SK-N-SH treated with all-trans-retinoic acid at 6 μM for 48 hours (cell line): ENCODE measurements at regions not wholly inside any gene's neighbourhood (a gene's known extent, or its start where the extent isn't known, plus 50 kb on each side); places are given as distances from the start of the nearest gene placed in this dataset.
"Not testable (repeated sequence)": the region's sequence is repeated elsewhere in the genome, so short reads cannot be mapped to it uniquely, and the experiment has no call there.

Experiments
- ATAC-seq: fragments of 200-7000 bp; cut with Tn5 transposase; 3 replicates; pipeline ENCODE4 v1.9.1; 2020; ENCODE audit warnings: mild to moderate bottlenecking, moderate library complexity
- ARNTL ChIP-seq: fragments of 450-650 bp; formaldehyde crosslinking; IDR thresholded peaks from 2 replicates; pipeline ENCODE4 v1.5.0; 2020; ENCODE audit warnings: low read depth, mild to moderate bottlenecking, moderate library complexity, borderline replicate concordance
- BACH2 ChIP-seq: fragments of 250-450 bp; sonication (Bioruptor Pico); IDR thresholded peaks from 2 replicates; pipeline ENCODE4 v1.9.0; 2021; ENCODE audit warnings: mild to moderate bottlenecking, borderline replicate concordance
- CSDC2 ChIP-seq: fragments of 250-450 bp; sonication (Bioruptor Pico); IDR thresholded peaks from 2 replicates; pipeline ENCODE4 v1.5.0; 2020; ENCODE audit warnings: mild to moderate bottlenecking, moderate library complexity
- GLIS3 ChIP-seq: fragments of 250-450 bp; sonication (Bioruptor Pico); IDR thresholded peaks from 2 replicates; pipeline ENCODE4 v1.5.0; 2020; ENCODE audit warnings: mild to moderate bottlenecking, moderate library complexity
- ISL1 ChIP-seq: fragments of 250-450 bp; sonication (Bioruptor Pico); IDR thresholded peaks from 2 replicates; pipeline ENCODE4 v2.1.2; 2022; ENCODE audit warnings: mild to moderate bottlenecking, moderate library complexity
- PPARA ChIP-seq: fragments of 250-450 bp; sonication (Bioruptor Pico); IDR thresholded peaks from 2 replicates; pipeline ENCODE4 v1.5.0; 2020; ENCODE audit warnings: mild to moderate bottlenecking, borderline replicate concordance
- RARB ChIP-seq: fragments of 250-450 bp; sonication (Bioruptor Pico); IDR thresholded peaks from 2 replicates; pipeline ENCODE4 v1.8.0; 2021; ENCODE audit warnings: mild to moderate bottlenecking, moderate library complexity
- SNAI2 ChIP-seq: fragments of 250-450 bp; sonication (Bioruptor Pico); IDR thresholded peaks from 2 replicates; pipeline ENCODE4 v1.5.0; 2020; ENCODE audit warnings: mild to moderate bottlenecking, moderate library complexity
- TCF4 ChIP-seq: fragments of 250-450 bp; sonication (Bioruptor Pico); IDR thresholded peaks from 2 replicates; pipeline ENCODE4 v1.8.0; 2021; ENCODE audit warnings: mild to moderate bottlenecking, moderate library complexity, borderline replicate concordance
- TOX ChIP-seq: fragments of 250-450 bp; sonication (Bioruptor Pico); IDR thresholded peaks from 2 replicates; pipeline ENCODE4 v1.8.0; 2021; ENCODE audit warnings: mild to moderate bottlenecking, moderate library complexity, borderline replicate concordance
- ZFP30 ChIP-seq: fragments of 450-650 bp; formaldehyde crosslinking; IDR thresholded peaks from 2 replicates; pipeline ENCODE4 v1.5.0; 2022; ENCODE audit warnings: mild to moderate bottlenecking, moderate library complexity
- ZNF70 ChIP-seq: fragments of 450-650 bp; formaldehyde crosslinking; IDR thresholded peaks from 2 replicates; pipeline ENCODE4 v1.5.0; 2020; ENCODE audit warnings: mild to moderate bottlenecking, moderate library complexity
- ZNF8 ChIP-seq: fragments of 450-650 bp; formaldehyde crosslinking; IDR thresholded peaks from 2 replicates; pipeline ENCODE4 v1.5.0; 2020; ENCODE audit warnings: mild to moderate bottlenecking, moderate library complexity
- TF ChIP-seq, protein P1 (sequence below): fragments of 250-450 bp; sonication (Bioruptor Pico); IDR thresholded peaks from 2 replicates; pipeline ENCODE4 v1.5.0; 2020; ENCODE audit warnings: mild to moderate bottlenecking, moderate library complexity
- TF ChIP-seq, protein P2 (sequence below): fragments of 250-450 bp; sonication (Bioruptor Pico); IDR thresholded peaks from 2 replicates; pipeline ENCODE4 v1.5.1; 2021; ENCODE audit warnings: mild to moderate bottlenecking, moderate library complexity

DNA sequence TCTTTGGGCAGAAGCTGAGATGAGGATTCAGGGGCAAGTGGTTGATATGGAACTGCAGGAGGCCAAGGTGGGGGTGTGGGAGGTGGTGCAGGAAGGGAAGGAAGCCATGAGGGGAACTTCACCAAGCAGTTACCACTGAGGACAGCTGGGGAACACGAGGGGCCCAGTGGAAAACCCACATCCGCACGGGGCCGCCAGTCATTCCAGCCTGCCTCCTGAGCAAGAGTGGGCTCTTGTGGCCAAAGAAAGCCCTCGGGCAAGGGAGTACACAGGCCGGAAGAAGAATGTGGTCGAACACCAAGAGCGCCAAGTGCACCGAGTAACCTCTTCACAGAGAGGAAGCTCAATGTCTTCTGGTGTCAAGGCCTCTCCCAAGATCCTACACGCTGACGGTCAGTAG lies 252.2 kb upstream of the FOXN3 start (continued):
- no peak for TF ChIP-seq BACH2
- TF ChIP-seq PPARA (CRISPR knock-in tag) = no peak
- TF ChIP-seq, protein P1, sequence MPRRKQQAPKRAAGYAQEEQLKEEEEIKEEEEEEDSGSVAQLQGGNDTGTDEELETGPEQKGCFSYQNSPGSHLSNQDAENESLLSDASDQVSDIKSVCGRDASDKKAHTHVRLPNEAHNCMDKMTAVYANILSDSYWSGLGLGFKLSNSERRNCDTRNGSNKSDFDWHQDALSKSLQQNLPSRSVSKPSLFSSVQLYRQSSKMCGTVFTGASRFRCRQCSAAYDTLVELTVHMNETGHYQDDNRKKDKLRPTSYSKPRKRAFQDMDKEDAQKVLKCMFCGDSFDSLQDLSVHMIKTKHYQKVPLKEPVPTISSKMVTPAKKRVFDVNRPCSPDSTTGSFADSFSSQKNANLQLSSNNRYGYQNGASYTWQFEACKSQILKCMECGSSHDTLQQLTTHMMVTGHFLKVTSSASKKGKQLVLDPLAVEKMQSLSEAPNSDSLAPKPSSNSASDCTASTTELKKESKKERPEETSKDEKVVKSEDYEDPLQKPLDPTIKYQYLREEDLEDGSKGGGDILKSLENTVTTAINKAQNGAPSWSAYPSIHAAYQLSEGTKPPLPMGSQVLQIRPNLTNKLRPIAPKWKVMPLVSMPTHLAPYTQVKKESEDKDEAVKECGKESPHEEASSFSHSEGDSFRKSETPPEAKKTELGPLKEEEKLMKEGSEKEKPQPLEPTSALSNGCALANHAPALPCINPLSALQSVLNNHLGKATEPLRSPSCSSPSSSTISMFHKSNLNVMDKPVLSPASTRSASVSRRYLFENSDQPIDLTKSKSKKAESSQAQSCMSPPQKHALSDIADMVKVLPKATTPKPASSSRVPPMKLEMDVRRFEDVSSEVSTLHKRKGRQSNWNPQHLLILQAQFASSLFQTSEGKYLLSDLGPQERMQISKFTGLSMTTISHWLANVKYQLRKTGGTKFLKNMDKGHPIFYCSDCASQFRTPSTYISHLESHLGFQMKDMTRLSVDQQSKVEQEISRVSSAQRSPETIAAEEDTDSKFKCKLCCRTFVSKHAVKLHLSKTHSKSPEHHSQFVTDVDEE = no peak
- no peak for TF ChIP-seq ZNF8
- TF ChIP-seq, protein P2, sequence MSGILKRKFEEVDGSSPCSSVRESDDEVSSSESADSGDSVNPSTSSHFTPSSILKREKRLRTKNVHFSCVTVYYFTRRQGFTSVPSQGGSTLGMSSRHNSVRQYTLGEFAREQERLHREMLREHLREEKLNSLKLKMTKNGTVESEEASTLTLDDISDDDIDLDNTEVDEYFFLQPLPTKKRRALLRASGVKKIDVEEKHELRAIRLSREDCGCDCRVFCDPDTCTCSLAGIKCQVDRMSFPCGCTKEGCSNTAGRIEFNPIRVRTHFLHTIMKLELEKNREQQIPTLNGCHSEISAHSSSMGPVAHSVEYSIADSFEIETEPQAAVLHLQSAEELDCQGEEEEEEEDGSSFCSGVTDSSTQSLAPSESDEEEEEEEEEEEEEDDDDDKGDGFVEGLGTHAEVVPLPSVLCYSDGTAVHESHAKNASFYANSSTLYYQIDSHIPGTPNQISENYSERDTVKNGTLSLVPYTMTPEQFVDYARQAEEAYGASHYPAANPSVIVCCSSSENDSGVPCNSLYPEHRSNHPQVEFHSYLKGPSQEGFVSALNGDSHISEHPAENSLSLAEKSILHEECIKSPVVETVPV (CRISPR knock-in tag) = no peak
- no peak for TF ChIP-seq RARB (CRISPR knock-in tag)
- TF ChIP-seq GLIS3 = no peak
- no peak for TF ChIP-seq ARNTL (CRISPR knock-in tag)

DNA sequence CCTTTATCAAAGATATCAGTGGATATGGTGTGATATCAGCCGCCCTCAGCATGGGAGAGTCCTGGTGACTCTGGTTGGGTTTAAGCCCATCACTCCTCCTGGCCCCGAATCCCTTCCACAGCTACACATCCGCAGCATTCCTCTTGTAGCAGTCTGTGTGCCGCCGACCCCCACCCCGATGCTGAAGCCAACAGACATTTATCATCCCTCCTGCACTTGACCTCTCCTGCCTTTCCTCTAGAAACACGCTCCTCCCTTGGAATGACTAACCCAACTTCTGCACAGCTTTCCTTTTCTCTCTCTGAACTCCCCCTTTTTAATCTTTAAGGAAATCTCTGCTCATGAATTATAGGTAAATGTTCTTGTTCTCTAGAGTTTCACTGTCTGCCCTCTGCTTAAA lies 250.9 kb upstream of the FOXN3 start:
- ATAC-seq = peak; percentile 81
- TF ChIP-seq ISL1 (CRISPR knock-in tag) = no peak
- no peak for TF ChIP-seq SNAI2 (CRISPR knock-in tag)
- TF ChIP-seq, protein P1 = no peak
- TF ChIP-seq TCF4 (CRISPR knock-in tag) = no peak
- TF ChIP-seq, all 23 proteins: peak for 0

DNA sequence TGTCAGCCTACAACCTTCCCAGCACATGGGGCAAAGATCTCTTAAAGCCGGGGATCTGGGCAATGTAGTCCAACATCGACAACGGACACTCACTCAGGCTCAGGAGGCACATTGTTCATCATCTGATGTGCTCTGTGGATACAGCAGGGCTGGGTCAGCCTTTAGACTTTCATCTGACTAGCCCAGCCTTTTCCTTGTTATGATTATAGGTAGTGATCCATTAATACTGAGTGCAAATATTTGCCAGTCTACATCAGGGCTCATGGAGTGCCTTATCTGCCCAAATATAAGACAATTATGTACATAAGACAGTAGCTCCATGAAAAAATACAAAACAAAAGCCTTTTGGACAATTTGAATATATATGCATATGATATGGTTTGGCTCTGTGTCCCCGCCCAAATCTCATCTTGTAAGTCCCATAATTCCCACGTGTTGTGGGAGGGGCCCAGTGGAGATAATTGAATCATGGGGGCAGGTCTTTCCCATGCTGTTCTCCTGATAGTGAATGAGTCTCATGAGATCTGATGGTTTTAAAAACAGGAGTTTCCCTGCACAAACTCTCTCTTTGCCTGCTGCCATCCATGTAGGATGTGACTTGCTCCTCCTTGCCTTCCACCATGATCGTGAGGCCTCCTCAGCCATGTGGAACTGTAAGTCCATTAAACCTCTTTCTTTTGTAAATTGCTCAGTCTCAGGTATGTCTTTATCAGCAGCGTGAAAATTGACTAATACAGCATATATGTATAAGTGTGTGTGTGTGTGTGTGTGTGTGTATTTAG lies 248.5 kb upstream of the FOXN3 start:
- not testable (repeated sequence) for ATAC-seq

DNA sequence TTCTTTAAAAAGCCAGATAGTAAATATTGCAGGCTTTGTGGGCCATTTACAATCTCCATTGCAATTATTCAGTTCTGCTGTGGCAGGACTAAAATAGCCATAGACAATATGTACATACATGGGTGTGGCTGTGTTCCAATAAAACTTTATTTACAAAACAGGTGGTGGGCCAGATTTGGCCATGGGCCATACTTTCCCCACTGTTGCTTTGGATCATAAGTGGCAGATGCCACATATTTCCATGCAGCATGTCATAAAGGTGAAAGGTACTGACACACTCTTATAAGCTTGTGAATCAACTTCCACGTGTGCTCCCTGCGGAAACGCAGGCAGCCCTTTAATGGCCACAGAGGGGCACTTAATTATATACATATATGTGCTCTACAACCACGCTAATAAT lies 244.4 kb upstream of the FOXN3 start:
- ATAC-seq = no peak
- TF ChIP-seq SNAI2 (CRISPR knock-in tag) (no peak), ZFP30 (CRISPR knock-in tag) (no peak), TOX (CRISPR knock-in tag) (no peak), ZNF8 (no peak), GLIS3 (no peak), CSDC2 (no peak)
- TF ChIP-seq, protein P2 (CRISPR knock-in tag) = no peak
- TF ChIP-seq, all 23 proteins: peak for 0

DNA sequence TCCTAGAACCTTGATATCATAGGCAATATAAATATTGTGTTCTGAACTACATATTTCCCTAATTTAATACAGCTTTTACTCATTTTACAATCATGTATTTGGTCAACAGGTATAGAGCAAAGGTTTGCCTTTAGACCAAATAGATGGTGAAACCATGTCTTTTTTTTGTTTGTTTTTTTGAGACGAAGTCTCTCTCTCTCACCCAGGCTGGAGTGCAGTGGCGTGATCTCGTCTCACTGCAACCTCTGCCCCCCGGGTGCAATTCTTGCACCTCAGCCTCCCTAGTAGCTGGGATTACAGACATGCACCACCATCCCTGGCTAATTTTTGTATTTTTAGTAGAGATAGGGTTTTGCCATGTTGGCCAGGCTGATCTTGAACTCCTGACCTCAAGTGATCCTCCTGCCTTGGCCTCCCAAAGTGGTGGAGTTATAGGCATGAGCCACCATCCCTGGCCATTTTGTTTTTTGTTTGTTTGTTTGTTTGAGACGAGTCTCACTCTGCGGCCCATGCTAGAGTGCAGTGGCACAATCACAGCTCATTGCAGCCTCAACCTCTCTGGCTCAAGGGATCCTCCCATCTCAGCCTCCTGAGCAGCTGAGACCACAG lies 243.7 kb upstream of the FOXN3 start:
- peak; percentile 43; the same call in 2 of the 3 replicates for ATAC-seq

DNA sequence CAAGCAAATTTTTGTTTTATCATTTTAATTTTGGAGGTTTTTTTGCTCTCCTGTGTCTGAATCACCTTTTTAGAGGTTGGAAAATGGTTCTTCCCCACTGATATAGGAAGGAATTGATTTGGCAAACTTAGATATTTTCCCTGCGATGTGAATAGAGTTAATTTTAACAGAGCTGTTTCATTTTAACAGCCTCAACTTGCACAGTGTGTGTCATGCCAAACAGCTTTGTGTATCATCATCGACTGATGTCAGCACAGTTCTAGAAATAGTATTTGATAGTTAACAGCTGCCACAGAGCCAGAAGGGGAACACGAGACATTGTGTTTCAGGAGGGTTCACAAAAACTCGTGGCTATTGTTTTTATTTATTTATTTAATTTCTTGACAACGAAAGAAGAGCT lies 243.1 kb upstream of the FOXN3 start:
- ATAC-seq = peak; percentile 96
- TF ChIP-seq CSDC2 (no peak), ZNF70 (CRISPR knock-in tag) (no peak), BACH2 (no peak), RARB (CRISPR knock-in tag) (no peak), TCF4 (CRISPR knock-in tag) (peak; percentile 64; the same call in 1 of the 2 replicates)
- TF ChIP-seq, all 23 proteins: peak for 1
